ENCODE measurements at regions not wholly inside any gene's neighbourhood (a gene's known extent, or its start where the extent isn't known, plus 50 kb on each side); places are given as distances from the start of the nearest gene placed in this dataset.

DNA sequence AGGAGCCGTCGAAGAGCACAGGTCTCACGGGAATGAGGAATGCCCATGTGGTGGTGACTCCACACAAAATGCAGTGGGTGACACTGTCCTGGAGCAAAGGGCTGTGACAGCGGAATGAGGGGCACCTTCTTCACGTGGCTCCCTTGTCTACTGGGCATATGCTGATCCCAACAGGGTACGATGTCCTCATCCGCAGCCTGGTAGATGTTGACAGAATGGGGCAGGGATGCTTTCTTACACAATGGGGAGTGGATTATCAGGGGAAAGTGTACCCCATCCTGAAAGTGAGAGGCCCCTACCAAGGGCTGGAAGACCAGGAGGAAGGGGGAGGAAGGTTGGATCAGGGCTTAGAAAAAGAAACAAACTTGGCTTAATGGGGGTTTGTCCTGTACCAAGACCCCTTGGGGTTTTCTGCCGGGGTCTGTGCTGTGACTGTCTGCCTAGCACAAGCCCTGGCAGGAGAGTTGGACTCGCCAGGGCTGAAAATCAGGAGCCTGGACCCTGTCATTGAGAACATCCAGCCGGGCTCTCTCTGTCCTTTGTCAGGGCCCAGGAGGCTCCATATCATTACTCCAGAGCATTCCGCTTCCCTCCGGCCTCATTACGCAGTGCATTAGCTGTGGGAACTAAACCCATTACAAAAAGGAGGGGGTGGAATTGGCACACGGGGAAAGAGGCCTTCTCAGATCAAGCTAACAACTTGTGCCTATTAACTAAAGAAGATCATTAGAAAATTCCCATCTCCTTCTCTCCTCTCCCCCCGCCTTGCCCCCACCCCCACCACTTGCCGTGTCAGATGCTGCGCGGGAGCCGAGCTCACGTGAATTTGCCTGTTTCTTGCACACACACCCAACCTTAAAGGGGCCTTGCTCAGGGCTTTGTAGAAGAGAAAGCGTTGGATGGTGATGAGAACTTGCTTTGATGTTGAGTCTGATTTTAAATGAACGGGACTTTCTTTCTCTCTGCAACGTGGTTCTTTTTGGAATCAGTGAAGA, 171.8 kb upstream of the PARP11 start:
- DNase-seq (ENCODE audit: low read depth), result no peak
- ChIA-PET POLR2A (no interaction called here), CTCF (interaction anchor here (1.0 to 1.4 kb wide), 2 partner anchors 156 to 160 kb away, joined by 3 read pairs; no protein-coding TSS in a partner anchor)
- Histone ChIP-seq H3K4me3 (ENCODE audit: low read depth, low read length) (no peak overlapping the region), H3K36me3 (ENCODE audit: control insufficient read depth, insufficient read depth, low read length) (no peaks in the 10 kb centered on the region), H3K27me3 (ENCODE audit: control insufficient read depth, insufficient read depth, low read length) (peaks cover 6% of the 10 kb centered on the region)
- TF ChIP-seq, protein P1, sequence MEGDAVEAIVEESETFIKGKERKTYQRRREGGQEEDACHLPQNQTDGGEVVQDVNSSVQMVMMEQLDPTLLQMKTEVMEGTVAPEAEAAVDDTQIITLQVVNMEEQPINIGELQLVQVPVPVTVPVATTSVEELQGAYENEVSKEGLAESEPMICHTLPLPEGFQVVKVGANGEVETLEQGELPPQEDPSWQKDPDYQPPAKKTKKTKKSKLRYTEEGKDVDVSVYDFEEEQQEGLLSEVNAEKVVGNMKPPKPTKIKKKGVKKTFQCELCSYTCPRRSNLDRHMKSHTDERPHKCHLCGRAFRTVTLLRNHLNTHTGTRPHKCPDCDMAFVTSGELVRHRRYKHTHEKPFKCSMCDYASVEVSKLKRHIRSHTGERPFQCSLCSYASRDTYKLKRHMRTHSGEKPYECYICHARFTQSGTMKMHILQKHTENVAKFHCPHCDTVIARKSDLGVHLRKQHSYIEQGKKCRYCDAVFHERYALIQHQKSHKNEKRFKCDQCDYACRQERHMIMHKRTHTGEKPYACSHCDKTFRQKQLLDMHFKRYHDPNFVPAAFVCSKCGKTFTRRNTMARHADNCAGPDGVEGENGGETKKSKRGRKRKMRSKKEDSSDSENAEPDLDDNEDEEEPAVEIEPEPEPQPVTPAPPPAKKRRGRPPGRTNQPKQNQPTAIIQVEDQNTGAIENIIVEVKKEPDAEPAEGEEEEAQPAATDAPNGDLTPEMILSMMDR (IDR thresholded peaks at IDR 0.05; ENCODE audit: insufficient read depth, low read depth, low read length), result no peak

DNA sequence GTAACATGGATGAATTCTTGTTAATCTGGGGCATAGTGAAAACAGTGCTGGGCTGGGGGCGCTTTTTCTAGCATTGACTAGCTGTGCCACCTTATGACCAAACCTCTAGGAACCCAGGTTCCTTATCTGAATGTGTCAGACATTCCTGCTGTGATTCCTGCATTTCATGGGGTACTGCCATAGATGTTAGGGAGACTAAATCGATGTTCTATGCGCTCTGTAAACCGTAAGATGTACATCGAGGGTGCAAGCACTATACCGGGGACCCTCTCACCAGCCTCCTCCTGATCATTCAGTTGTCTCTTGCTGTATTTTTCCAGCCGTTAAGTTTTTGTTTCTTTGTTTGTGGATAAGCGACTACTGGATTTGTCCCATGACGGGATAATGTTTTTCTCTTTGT, 170.9 kb upstream of the PARP11 start:
- ChIA-PET POLR2A (no interaction called here), CTCF (interaction anchor here (1.4 to 18.6 kb wide), 2 partner anchors 49 to 159 kb away, joined by 3 to 392 read pairs; no protein-coding TSS in a partner anchor)
- DNase-seq (ENCODE audit: low read depth), result no peak
- TF ChIP-seq, protein P1 (IDR thresholded peaks at IDR 0.05; ENCODE audit: insufficient read depth, low read depth, low read length), result no peak
- Histone ChIP-seq H3K27me3 (ENCODE audit: control insufficient read depth, insufficient read depth, low read length) (peaks cover 6% of the 10 kb centered on the region), H3K4me3 (ENCODE audit: low read depth, low read length) (no peak overlapping the region), H3K36me3 (ENCODE audit: control insufficient read depth, insufficient read depth, low read length) (no peaks in the 10 kb centered on the region)

DNA sequence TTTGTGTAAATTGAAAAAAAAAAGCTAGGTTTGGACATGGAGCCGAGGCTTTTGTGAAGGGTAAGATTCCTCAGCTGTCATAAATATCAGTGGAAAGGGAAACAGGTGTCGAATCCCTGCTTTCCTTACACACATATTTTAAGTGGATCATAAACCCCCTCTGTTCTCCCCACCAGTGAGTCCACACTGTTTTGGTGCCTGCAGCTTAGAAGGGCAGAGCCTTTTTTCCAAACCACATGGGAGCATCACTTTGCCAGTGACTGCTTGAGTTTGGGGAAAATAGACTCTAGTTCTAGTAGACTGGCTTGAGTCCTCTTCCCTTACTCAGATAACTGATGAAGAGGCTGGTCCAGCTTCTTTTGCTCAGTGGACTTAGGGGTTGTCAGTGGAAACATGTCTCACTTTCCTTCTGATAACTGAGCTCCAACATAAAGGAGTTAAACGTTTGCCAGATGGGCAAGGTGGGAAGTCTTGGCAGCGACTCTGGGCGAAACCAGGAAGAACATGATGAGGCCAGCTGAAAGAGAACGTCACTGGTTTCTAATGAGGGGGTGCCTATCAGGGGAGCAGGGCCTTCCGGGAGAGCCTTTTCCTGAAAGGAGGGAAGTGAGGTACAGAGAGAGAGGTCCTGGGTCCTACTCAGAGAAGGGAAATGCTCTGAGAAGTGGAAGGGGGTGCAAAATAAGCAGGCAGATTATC, 168.1 kb upstream of the PARP11 start:
- ChIA-PET CTCF (interaction anchor here (0.6 to 18.6 kb wide), 5 partner anchors 8 to 236 kb away, joined by 3 to 392 read pairs (median 56); no protein-coding TSS in a partner anchor), POLR2A (interaction anchor here (0.7 kb wide), 1 partner anchor 10 kb away, joined by 5 read pairs; no protein-coding TSS in a partner anchor)
- H3K36me3 ChIP-seq (ENCODE audit: control insufficient read depth, insufficient read depth, low read length), result no peaks in the 10 kb centered on the region
- DNase-seq (ENCODE audit: low read depth), result no peak
- TF ChIP-seq, protein P1 (IDR thresholded peaks at IDR 0.05; ENCODE audit: insufficient read depth, low read depth, low read length), result no peak
- H3K4me3 ChIP-seq (ENCODE audit: low read depth, low read length), result no peak overlapping the region
- H3K27me3 ChIP-seq (ENCODE audit: control insufficient read depth, insufficient read depth, low read length), result peaks cover 6% of the 10 kb centered on the region

DNA sequence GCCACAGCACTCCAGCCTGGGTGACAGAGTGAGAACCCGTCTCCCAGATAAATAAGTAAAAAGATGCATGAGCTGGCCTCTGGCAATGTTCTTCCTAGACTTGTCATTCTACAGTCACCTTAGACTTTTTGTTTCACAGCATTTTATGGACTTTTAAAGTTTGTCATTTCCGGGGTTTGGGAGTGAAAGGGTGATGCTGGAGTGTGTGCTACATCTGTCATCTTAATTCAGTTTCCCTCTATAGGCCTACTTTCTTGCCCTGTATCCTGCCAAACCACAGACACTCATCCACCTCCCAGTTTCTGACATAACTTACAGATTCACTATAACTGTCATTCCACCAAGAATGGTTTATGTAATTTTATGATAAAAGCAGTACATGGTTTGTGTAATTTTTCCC, 166.7 kb upstream of the PARP11 start:
- Histone ChIP-seq H3K4me3 (ENCODE audit: low read depth, low read length) (no peak overlapping the region), H3K27me3 (ENCODE audit: control insufficient read depth, insufficient read depth, low read length) (peaks cover 5% of the 10 kb centered on the region), H3K36me3 (ENCODE audit: control insufficient read depth, insufficient read depth, low read length) (no peaks in the 10 kb centered on the region)
- CTCF ChIA-PET, result interaction anchor here (0.6 to 18.6 kb wide), 9 partner anchors 16 to 428 kb away, joined by 3 to 392 read pairs (median 3); no protein-coding TSS in a partner anchor
- DNase-seq (ENCODE audit: low read depth), result no peak
- POLR2A ChIA-PET, result no interaction called here
- TF ChIP-seq, protein P1 (IDR thresholded peaks at IDR 0.05; ENCODE audit: insufficient read depth, low read depth, low read length), result no peak
